WTC11 (cell line): ENCODE measurements at regions not wholly inside any gene's neighbourhood (a gene's known extent, or its start where the extent isn't known, plus 50 kb on each side); places are given as distances from the start of the nearest gene placed in this dataset.

Experiments
- FOXJ3 ChIP-seq: sonication (generic); formaldehyde crosslinking; IDR thresholded peaks from 2 replicates; pipeline ENCODE4 v1.9.0; 2021; ENCODE audit warnings: missing genetic modification reagents, mild to moderate bottlenecking, borderline replicate concordance
- FOXK1 ChIP-seq: sonication (generic); formaldehyde crosslinking; IDR thresholded peaks from 2 replicates; pipeline ENCODE4 v1.8.0; 2022; ENCODE audit warnings: mild to moderate bottlenecking, moderate library complexity, missing genetic modification reagents
- SMAD3 ChIP-seq: sonication (generic); formaldehyde crosslinking; IDR thresholded peaks from 2 replicates; pipeline ENCODE4 v1.8.0; 2022; ENCODE audit warnings: missing genetic modification reagents, mild to moderate bottlenecking, borderline replicate concordance
- ZNF416 ChIP-seq: fragments of 250-450 bp; sonication (Bioruptor Pico); IDR thresholded peaks from 2 replicates; pipeline ENCODE4 v1.9.0; 2021; ENCODE audit warnings: mild to moderate bottlenecking, inconsistent platforms
- TF ChIP-seq, protein P1 (sequence below): fragments of 200-600 bp; IDR thresholded peaks from 2 replicates; pipeline ENCODE4 v1.8.0; 2022; ENCODE audit warnings: antibody characterized with exemption
- TF ChIP-seq, protein P2 (sequence below): sonication (generic); formaldehyde crosslinking; IDR thresholded peaks from 2 replicates; pipeline ENCODE4 v1.8.0; 2022; ENCODE audit warnings: mild to moderate bottlenecking, missing genetic modification reagents
- TF ChIP-seq, protein P3 (sequence below): sonication (generic); formaldehyde crosslinking; IDR thresholded peaks from 2 replicates; pipeline ENCODE4 v1.8.0; 2022; ENCODE audit warnings: mild to moderate bottlenecking, missing genetic modification reagents

GRCh38 chr4:115965588-115965987 is 852.2 kb upstream of the NDST4 start:
- TF ChIP-seq, protein P1, sequence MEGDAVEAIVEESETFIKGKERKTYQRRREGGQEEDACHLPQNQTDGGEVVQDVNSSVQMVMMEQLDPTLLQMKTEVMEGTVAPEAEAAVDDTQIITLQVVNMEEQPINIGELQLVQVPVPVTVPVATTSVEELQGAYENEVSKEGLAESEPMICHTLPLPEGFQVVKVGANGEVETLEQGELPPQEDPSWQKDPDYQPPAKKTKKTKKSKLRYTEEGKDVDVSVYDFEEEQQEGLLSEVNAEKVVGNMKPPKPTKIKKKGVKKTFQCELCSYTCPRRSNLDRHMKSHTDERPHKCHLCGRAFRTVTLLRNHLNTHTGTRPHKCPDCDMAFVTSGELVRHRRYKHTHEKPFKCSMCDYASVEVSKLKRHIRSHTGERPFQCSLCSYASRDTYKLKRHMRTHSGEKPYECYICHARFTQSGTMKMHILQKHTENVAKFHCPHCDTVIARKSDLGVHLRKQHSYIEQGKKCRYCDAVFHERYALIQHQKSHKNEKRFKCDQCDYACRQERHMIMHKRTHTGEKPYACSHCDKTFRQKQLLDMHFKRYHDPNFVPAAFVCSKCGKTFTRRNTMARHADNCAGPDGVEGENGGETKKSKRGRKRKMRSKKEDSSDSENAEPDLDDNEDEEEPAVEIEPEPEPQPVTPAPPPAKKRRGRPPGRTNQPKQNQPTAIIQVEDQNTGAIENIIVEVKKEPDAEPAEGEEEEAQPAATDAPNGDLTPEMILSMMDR, result no peak
- TF ChIP-seq, protein P2, sequence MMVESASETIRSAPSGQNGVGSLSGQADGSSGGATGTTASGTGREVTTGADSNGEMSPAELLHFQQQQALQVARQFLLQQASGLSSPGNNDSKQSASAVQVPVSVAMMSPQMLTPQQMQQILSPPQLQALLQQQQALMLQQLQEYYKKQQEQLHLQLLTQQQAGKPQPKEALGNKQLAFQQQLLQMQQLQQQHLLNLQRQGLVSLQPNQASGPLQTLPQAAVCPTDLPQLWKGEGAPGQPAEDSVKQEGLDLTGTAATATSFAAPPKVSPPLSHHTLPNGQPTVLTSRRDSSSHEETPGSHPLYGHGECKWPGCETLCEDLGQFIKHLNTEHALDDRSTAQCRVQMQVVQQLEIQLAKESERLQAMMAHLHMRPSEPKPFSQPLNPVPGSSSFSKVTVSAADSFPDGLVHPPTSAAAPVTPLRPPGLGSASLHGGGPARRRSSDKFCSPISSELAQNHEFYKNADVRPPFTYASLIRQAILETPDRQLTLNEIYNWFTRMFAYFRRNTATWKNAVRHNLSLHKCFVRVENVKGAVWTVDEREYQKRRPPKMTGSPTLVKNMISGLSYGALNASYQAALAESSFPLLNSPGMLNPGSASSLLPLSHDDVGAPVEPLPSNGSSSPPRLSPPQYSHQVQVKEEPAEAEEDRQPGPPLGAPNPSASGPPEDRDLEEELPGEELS, result no peak
- TF ChIP-seq ZNF416 (CRISPR knock-in tag) (no peak), SMAD3 (no peak), FOXJ3 (CRISPR knock-in tag) (no peak), FOXK1 (CRISPR knock-in tag) (no peak)
- TF ChIP-seq, protein P3, sequence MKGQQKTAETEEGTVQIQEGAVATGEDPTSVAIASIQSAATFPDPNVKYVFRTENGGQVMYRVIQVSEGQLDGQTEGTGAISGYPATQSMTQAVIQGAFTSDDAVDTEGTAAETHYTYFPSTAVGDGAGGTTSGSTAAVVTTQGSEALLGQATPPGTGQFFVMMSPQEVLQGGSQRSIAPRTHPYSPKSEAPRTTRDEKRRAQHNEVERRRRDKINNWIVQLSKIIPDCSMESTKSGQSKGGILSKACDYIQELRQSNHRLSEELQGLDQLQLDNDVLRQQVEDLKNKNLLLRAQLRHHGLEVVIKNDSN (CRISPR knock-in tag), result no peak
